ENCODE measurements at regions not wholly inside any gene's neighbourhood (a gene's known extent, or its start where the extent isn't known, plus 50 kb on each side); places are given as distances from the start of the nearest gene placed in this dataset.

DNA sequence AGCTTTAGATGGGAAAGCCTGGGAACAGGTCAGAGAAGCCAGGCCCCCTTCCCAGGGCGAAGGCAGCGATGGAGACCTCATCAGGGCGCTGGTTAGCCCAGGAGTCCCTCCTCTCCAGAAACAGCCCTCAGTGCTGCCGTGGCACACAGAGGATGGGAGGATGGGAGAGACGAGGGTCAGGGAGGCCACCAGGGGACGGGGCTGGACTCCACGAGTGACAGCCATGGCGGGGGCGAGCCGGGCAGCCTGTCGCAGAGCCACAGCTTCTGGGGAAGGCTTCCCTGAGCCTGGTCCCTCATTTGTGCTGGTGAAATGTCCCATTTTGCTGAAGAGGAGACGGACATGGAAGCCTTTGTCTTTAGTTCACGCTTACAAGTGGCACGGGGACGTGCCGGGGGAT lies 1390.5 kb downstream of the TBC1D22A start:
- TF ChIP-seq, protein P1, sequence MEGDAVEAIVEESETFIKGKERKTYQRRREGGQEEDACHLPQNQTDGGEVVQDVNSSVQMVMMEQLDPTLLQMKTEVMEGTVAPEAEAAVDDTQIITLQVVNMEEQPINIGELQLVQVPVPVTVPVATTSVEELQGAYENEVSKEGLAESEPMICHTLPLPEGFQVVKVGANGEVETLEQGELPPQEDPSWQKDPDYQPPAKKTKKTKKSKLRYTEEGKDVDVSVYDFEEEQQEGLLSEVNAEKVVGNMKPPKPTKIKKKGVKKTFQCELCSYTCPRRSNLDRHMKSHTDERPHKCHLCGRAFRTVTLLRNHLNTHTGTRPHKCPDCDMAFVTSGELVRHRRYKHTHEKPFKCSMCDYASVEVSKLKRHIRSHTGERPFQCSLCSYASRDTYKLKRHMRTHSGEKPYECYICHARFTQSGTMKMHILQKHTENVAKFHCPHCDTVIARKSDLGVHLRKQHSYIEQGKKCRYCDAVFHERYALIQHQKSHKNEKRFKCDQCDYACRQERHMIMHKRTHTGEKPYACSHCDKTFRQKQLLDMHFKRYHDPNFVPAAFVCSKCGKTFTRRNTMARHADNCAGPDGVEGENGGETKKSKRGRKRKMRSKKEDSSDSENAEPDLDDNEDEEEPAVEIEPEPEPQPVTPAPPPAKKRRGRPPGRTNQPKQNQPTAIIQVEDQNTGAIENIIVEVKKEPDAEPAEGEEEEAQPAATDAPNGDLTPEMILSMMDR (IDR thresholded peaks at IDR 0.05; ENCODE audit: insufficient read depth, low read length), result no peak
- TF ChIP-seq GABPA (IDR thresholded peaks at IDR 0.05; ENCODE audit: low read depth), result no peak

Data from HL-60 (cell line).